MCF 10A (cell line): ENCODE measurements at regions not wholly inside any gene's neighbourhood (a gene's known extent, or its start where the extent isn't known, plus 50 kb on each side); places are given as distances from the start of the nearest gene placed in this dataset.

Experiments used
- BruUV-seq: library from RNA; stranded (reverse); fragments of 400-500 nt; replicated peaks from 2 replicates; lab custom pipeline; 2021; lab: Mats Ljungman, UMichigan
- CTCF ChIA-PET: fragments of 300-600 bp; sonication (Branson Sonifier 250); formaldehyde crosslinking; extraction: SDS; loops from one replicate; lab custom pipeline; 2021; ENCODE audit warnings: antibody characterized with exemption, inconsistent platforms; lab: Yijun Ruan, JAX
- POLR2A ChIA-PET: fragments of 300-600, 350-650 bp; sonication (Branson Sonifier 250); formaldehyde crosslinking; extraction: SDS; loops from one replicate; lab custom pipeline; 2020; ENCODE audit warnings: antibody characterized with exemption, inconsistent platforms; lab: Yijun Ruan, JAX
- DNase-seq: peaks from one replicate; pipeline ENCODE4 v3.0.0-alpha.2; 2018; ENCODE audit not compliant: unreplicated experiment
- H3K27ac Mint-ChIP-seq: one replicate; pipeline ENCODE4 v1.8.0; 2022; ENCODE audit warnings: mild to moderate bottlenecking, low read depth, mixed read lengths; ENCODE audit not compliant: unreplicated experiment
- H3K27me3 Mint-ChIP-seq: one replicate; pipeline ENCODE4 v1.8.0; 2022; ENCODE audit warnings: mixed read lengths; ENCODE audit not compliant: insufficient read depth, unreplicated experiment
- H3K36me3 Mint-ChIP-seq: one replicate; pipeline ENCODE4 v1.8.0; 2022; ENCODE audit warnings: mild to moderate bottlenecking, moderate library complexity, mixed read lengths; ENCODE audit not compliant: insufficient read depth, unreplicated experiment
- H3K4me1 Mint-ChIP-seq: one replicate; pipeline ENCODE4 v1.8.0; 2022; ENCODE audit warnings: mixed read lengths; ENCODE audit not compliant: insufficient read depth, unreplicated experiment
- H3K4me3 Mint-ChIP-seq: one replicate; pipeline ENCODE4 v1.8.0; 2022; ENCODE audit warnings: mild to moderate bottlenecking, moderate library complexity, mixed read lengths; ENCODE audit not compliant: unreplicated experiment
- H3K9me3 Mint-ChIP-seq: one replicate; pipeline ENCODE4 v1.8.0; 2022; ENCODE audit warnings: mixed read lengths; ENCODE audit not compliant: unreplicated experiment
- CTCF ChIP-seq: fragments of 200-600 bp; IDR thresholded peaks from one replicate; pipeline ENCODE4 v1.8.0; 2022; ENCODE audit warnings: antibody characterized with exemption, mild to moderate bottlenecking; ENCODE audit not compliant: unreplicated experiment
- intact Hi-C: fragments of 100-400 bp; cut with micrococcal nuclease; formaldehyde crosslinking; loops from 2 replicates; pipeline ENCODE4 v1.14.1; 2022

DNA sequence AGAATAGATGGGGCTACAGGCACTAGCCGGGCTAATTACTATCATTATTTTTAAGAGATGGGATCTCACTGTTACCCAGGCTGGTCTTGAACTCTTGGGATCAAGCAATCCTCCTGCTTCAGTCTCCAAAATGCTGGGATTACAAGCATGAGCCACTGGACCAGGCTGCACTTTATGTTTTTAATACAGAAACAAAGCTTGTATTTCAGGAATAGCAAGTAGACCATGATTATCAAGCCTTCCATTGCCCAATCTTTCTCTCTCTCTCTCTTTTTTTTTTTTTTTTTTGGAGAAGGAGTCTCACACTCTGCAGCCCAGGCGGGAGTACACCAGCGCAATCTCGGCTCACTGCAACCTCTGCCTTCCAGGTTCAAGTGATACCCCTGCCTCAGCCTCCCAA, 75.4 kb downstream of the MDH2 start:
- intact Hi-C loops, result no loop called here
- CTCF ChIA-PET, result interaction anchor here (0.6 kb wide), 1 partner anchor 45 kb away, joined by 3 read pairs; no protein-coding TSS in a partner anchor
- no peak overlapping the region for H3K27ac Mint-ChIP-seq

GRCh38 chr7:76125560-76125959, 76.1 kb upstream of the SRRM3 start:
- Mint-ChIP-seq H3K4me3 (no peak overlapping the region), H3K9me3 (no peaks in the 10 kb centered on the region), H3K27ac (no peak overlapping the region), H3K36me3 (no peaks in the 10 kb centered on the region), H3K27me3 (no peaks in the 10 kb centered on the region), H3K4me1 (no peaks in the 10 kb centered on the region)
- POLR2A ChIA-PET, result no interaction called here
- CTCF ChIA-PET, result interaction anchor here (1.3 to 1.6 kb wide), 2 partner anchors 40 to 57 kb away, joined by 4 read pairs; no protein-coding TSS in a partner anchor
- intact Hi-C loops, result no loop called here
- no TSS peak for BruUV-seq
- no peak for TF ChIP-seq CTCF
- DNase-seq, result no peak

More for the DNA sequence above, 75.4 kb downstream of the MDH2 start:
- no TSS peak for BruUV-seq
- POLR2A ChIA-PET, result no interaction called here
- H3K9me3 Mint-ChIP-seq, result no peaks in the 10 kb centered on the region
- H3K4me1 Mint-ChIP-seq, result no peaks in the 10 kb centered on the region
- no peaks in the 10 kb centered on the region for H3K27me3 Mint-ChIP-seq
- TF ChIP-seq CTCF, result no peak
- no peaks in the 10 kb centered on the region for H3K36me3 Mint-ChIP-seq
- no peak overlapping the region for H3K4me3 Mint-ChIP-seq
- no peak for DNase-seq

DNA sequence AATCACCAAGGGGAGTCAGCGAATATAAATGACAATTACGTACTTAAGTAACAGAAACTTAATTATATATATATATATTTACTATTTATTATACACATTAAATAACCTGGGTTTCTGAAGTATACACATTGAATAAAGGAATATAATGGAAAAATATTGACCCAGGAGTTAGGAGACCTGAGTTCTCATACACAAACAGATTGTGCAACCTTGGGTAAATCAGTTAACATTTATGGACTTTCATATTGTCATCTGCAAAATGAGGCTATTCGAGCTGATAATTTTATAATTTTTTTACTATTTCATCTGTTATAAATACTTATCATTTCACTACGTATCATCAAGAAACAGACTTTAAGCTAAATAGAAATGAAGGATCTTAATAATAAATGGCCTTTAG, 75.1 kb upstream of the SRRM3 start:
- BruUV-seq, result no TSS peak
- no peak for TF ChIP-seq CTCF
- no peak overlapping the region for H3K4me3 Mint-ChIP-seq
- no peaks in the 10 kb centered on the region for H3K9me3 Mint-ChIP-seq
- H3K36me3 Mint-ChIP-seq, result no peaks in the 10 kb centered on the region
- H3K27ac Mint-ChIP-seq, result no peak overlapping the region
- intact Hi-C loops, result no loop called here
- ChIA-PET POLR2A (interaction anchor here (1.2 kb wide), 1 partner anchor 39 kb away, joined by 5 read pairs; no protein-coding TSS in a partner anchor), CTCF (interaction anchor here (0.8 to 1.6 kb wide), 4 partner anchors 41 to 79 kb away, joined by 3 to 4 read pairs (median 4); partner anchors contain the start of genes MDH2 and STYXL1)
- no peaks in the 10 kb centered on the region for H3K4me1 Mint-ChIP-seq
- no peaks in the 10 kb centered on the region for H3K27me3 Mint-ChIP-seq
- DNase-seq, result no peak

DNA sequence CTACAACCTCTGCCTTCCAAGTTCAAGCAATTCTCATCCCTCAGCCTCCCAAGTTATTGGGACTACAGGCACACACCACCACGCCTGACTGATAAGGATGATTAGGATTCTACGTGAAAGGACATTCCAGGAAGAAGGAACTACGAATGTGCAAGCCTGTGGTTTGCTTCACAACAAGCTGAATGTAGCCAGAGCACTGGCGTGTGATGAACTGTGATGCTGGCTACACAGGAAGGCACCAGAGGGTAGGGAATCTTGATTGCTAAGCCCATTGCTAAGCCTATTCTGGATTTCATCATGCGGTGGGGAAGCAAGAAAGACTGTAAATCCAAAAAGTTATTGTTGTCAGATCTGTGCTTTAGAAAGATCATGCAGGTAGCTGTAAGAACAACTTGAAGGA, 72.3 kb upstream of the SRRM3 start:
- intact Hi-C loops, result no loop called here
- H3K27me3 Mint-ChIP-seq, result peaks cover 13% of the 10 kb centered on the region
- H3K27ac Mint-ChIP-seq, result no peak overlapping the region
- DNase-seq, result no peak
- H3K4me1 Mint-ChIP-seq, result no peaks in the 10 kb centered on the region
- no peaks in the 10 kb centered on the region for H3K9me3 Mint-ChIP-seq
- CTCF ChIA-PET, result interaction anchor here (0.5 to 4.6 kb wide), 19 partner anchors 8 to 263 kb away, joined by 3 to 42 read pairs (median 3); partner anchors contain the start of genes MDH2 and STYXL1
- POLR2A ChIA-PET, result interaction anchor here (1.1 to 2.4 kb wide), 2 partner anchors 48 to 82 kb away, joined by 3 to 9 read pairs; partner anchors contain the start of genes MDH2 and STYXL1
- BruUV-seq, result no TSS peak
- H3K36me3 Mint-ChIP-seq, result no peaks in the 10 kb centered on the region
- no peak for TF ChIP-seq CTCF
- no peak overlapping the region for H3K4me3 Mint-ChIP-seq
